H1 (cell line): ENCODE measurements at regions not wholly inside any gene's neighbourhood (a gene's known extent, or its start where the extent isn't known, plus 50 kb on each side); places are given as distances from the start of the nearest gene placed in this dataset.

ENCODE experiments used
- CTCF ChIA-PET: fragments of 300-600 bp; sonication (Branson Sonifier 250); formaldehyde crosslinking; loops from one replicate; lab custom pipeline; 2021; ENCODE audit not compliant: partially characterized antibody; lab: Charles Lee
- POLR2A ChIA-PET: fragments of 300-600 bp; sonication (Branson Sonifier 250); formaldehyde crosslinking; loops from one replicate; lab custom pipeline; 2021; ENCODE audit warnings: inconsistent platforms; ENCODE audit not compliant: partially characterized antibody; lab: Charles Lee
- DNase-seq, 2 experiments: peaks; one replicate each; pipeline versions ENCODE4 v3.0.0 to v3.0.0-alpha.2; 2010 to 2022; ENCODE audit warnings: low spot score in 2 of 2, low read depth in 1 of 2, mixed read lengths in 1 of 2
- FAIRE-seq: peaks from 2 replicates; lab custom pipeline; 2011; peaks lifted over from hg19 to GRCh38; lab: Jason Lieb, UNC
- H2AFZ ChIP-seq: 2 replicates; pipeline ENCODE4 v1.8.1; 2012; ENCODE audit warnings: low read length, inconsistent platforms
- H2AK5ac ChIP-seq: 2 replicates; pipeline ENCODE4 v1.6.1; 2013; ENCODE audit warnings: low read depth, low read length
- H2BK120ac ChIP-seq: replicated peaks from 2 replicates; pipeline ENCODE3; 2013; ENCODE audit warnings: low read depth, low read length, inconsistent platforms
- H2BK12ac ChIP-seq: 2 replicates; pipeline ENCODE4 v1.6.1; 2013; ENCODE audit warnings: low read depth, low read length
- H2BK15ac ChIP-seq: 2 replicates; pipeline ENCODE4 v1.6.1; 2013; ENCODE audit warnings: low read length
- H2BK20ac ChIP-seq: 2 replicates; pipeline ENCODE4 v1.6.1; 2013; ENCODE audit warnings: low read length
- H2BK5ac ChIP-seq: 2 replicates; pipeline ENCODE4 v1.6.1; 2013; ENCODE audit warnings: low read depth, low read length
- H3K14ac ChIP-seq: 2 replicates; pipeline ENCODE4 v1.6.1; 2013; ENCODE audit warnings: inconsistent platforms; ENCODE audit not compliant: insufficient read length
- H3K18ac ChIP-seq: 2 replicates; pipeline ENCODE4 v1.6.1; 2013; ENCODE audit warnings: low read length; ENCODE audit errors: extremely low read depth
- H3K23ac ChIP-seq: 2 replicates; pipeline ENCODE4 v1.6.1; 2013; ENCODE audit warnings: inconsistent platforms; ENCODE audit not compliant: insufficient read length
- H3K23me2 ChIP-seq: 2 replicates; pipeline ENCODE4 v1.6.1; 2013; ENCODE audit warnings: low read depth, low read length
- H3K27ac ChIP-seq: 2 replicates; pipeline ENCODE4 v1.6.1; 2011; ENCODE audit warnings: low read depth, low read length, inconsistent platforms
- H3K27me3 ChIP-seq, 4 experiments: replicated peaks in 1 of 4; 1 replicate in 1 of 4; 2 replicates in 3 of 4; pipeline versions ENCODE4 v1.6.1 to v1.8.1; 2011 to 2013; ENCODE audit warnings: low read length in 3 of 4, mild to moderate bottlenecking in 3 of 4, inconsistent platforms in 2 of 4, mixed read lengths in 2 of 4, moderate library complexity in 1 of 4; ENCODE audit not compliant: control insufficient read depth in 3 of 4, insufficient read depth in 3 of 4; ENCODE audit errors: extremely low read depth in 1 of 4
- H3K36me3 ChIP-seq, 4 experiments: 2 replicates each; pipeline versions ENCODE4 v1.6.1 to v1.8.1; 2011 to 2013; ENCODE audit warnings: mild to moderate bottlenecking in 4 of 4, low read length in 3 of 4, moderate library complexity in 2 of 4, control low read depth in 1 of 4, inconsistent platforms in 1 of 4; ENCODE audit not compliant: insufficient read depth in 4 of 4, control insufficient read depth in 2 of 4
- H3K4ac ChIP-seq: replicated peaks from 2 replicates; pipeline ENCODE3; 2013; ENCODE audit warnings: low read length, low read depth, mixed read lengths, inconsistent platforms; ENCODE audit not compliant: insufficient read length
- H3K4me1 ChIP-seq, 4 experiments: replicated peaks in 1 of 4; 1 replicate in 1 of 4; 2 replicates in 3 of 4; pipeline versions ENCODE4 v1.6.1 to v1.8.1; 2011 to 2013; ENCODE audit warnings: low read length in 3 of 4, inconsistent platforms in 2 of 4, mixed read lengths in 1 of 4; ENCODE audit not compliant: insufficient read depth in 4 of 4, control insufficient read depth in 3 of 4
- H3K4me2 ChIP-seq, 2 experiments: 2 replicates each; pipeline versions ENCODE4 v1.6.1 to v1.8.1; 2011 to 2013; ENCODE audit warnings: low read depth in 2 of 2, low read length in 2 of 2, control low read depth in 1 of 2, inconsistent platforms in 1 of 2, mild to moderate bottlenecking in 1 of 2; ENCODE audit not compliant: insufficient read depth in 1 of 2
- H3K4me3 ChIP-seq, 4 experiments: fragments of 200-600, 300-600 bp in 1 of 4; sonication (generic), shearing (Covaris generic), sonication (Bioruptor Twin) in 1 of 4; 2 replicates each; pipeline versions ENCODE4 v1.5.1 to v1.8.1; 2011 to 2016; ENCODE audit warnings: low read length in 4 of 4, low read depth in 3 of 4, control low read depth in 2 of 4, inconsistent platforms in 2 of 4, mild to moderate bottlenecking in 2 of 4, mixed read lengths in 1 of 4, moderate library complexity in 1 of 4; ENCODE audit not compliant: insufficient read depth in 2 of 4; ENCODE audit errors: extremely low read depth in 1 of 4
- H3K56ac ChIP-seq: replicated peaks from 2 replicates; pipeline ENCODE3; 2013; ENCODE audit warnings: low read depth, mild to moderate bottlenecking, mixed read lengths, low read length, inconsistent platforms; ENCODE audit not compliant: insufficient read length
- H3K79me1 ChIP-seq: 2 replicates; pipeline ENCODE4 v1.6.1; 2013; ENCODE audit warnings: low read depth, low read length, control low read depth
- H3K79me2 ChIP-seq, 2 experiments: 2 replicates each; pipeline versions ENCODE4 v1.6.1 to v1.8.1; 2012 to 2013; ENCODE audit warnings: low read length in 2 of 2, mild to moderate bottlenecking in 2 of 2, inconsistent platforms in 1 of 2; ENCODE audit not compliant: insufficient read depth in 2 of 2, control insufficient read depth in 1 of 2
- H3K9ac ChIP-seq, 4 experiments: replicated peaks in 1 of 4; 1 replicate in 1 of 4; 2 replicates in 3 of 4; pipeline versions ENCODE4 v1.6.1 to v1.8.1; 2011 to 2013; ENCODE audit warnings: low read depth in 3 of 4, low read length in 3 of 4, control low read depth in 2 of 4, mild to moderate bottlenecking in 2 of 4, moderate library complexity in 2 of 4, inconsistent platforms in 1 of 4; ENCODE audit errors: extremely low read depth in 1 of 4
- H3K9me3 ChIP-seq, 2 experiments: 2 replicates each; pipeline versions ENCODE4 v1.6.1 to v1.8.1; 2012 to 2013; ENCODE audit warnings: mild to moderate bottlenecking in 2 of 2, moderate library complexity in 2 of 2, control low read depth in 1 of 2, inconsistent platforms in 1 of 2, low read depth in 1 of 2, low read length in 1 of 2, mixed read lengths in 1 of 2; ENCODE audit not compliant: insufficient read depth in 2 of 2
- H4K20me1 ChIP-seq, 2 experiments: replicated peaks in 1 of 2; 2 replicates each; pipeline versions ENCODE3 to v1.8.1; 2011 to 2013; ENCODE audit warnings: inconsistent platforms in 2 of 2, low read length in 2 of 2, mild to moderate bottlenecking in 1 of 2; ENCODE audit not compliant: insufficient read depth in 2 of 2, control insufficient read depth in 1 of 2
- H4K5ac ChIP-seq: 2 replicates; pipeline ENCODE4 v1.6.1; 2013; ENCODE audit warnings: low read length, low read depth, mixed read lengths, inconsistent platforms; ENCODE audit not compliant: insufficient read length
- H4K8ac ChIP-seq: 2 replicates; pipeline ENCODE4 v1.8.0; 2013; ENCODE audit warnings: mild to moderate bottlenecking, moderate library complexity, low read length, inconsistent platforms; ENCODE audit not compliant: insufficient read depth; ENCODE audit errors: extremely low read depth
- H4K91ac ChIP-seq: replicated peaks from 2 replicates; pipeline ENCODE3; 2013; ENCODE audit warnings: low read length, mixed read lengths, inconsistent platforms; ENCODE audit not compliant: insufficient read length
- CHD2 ChIP-seq: IDR thresholded peaks from 2 replicates; pipeline ENCODE4 v1.6.1; 2012; ENCODE audit warnings: low read length, improper control_type of control experiment
- TCF12 ChIP-seq: IDR thresholded peaks from 2 replicates; pipeline ENCODE4 v1.6.1; 2011; ENCODE audit warnings: low read depth, mild to moderate bottlenecking, low read length
- WGBS, 2 experiments: shearing (Covaris generic) in 1 of 2; methylation state at CpG; one replicate each; pipeline versions ENCODE4 v1.1.6 to v1.1.7; 2013 to 2015; ENCODE audit warnings: low lambda C conversion rate in 2 of 2, mixed read lengths in 2 of 2, inconsistent platforms in 1 of 2, low coverage in 1 of 2, missing lambda C conversion rate in 1 of 2; ENCODE audit not compliant: insufficient replicate concordance in 2 of 2, insufficient coverage in 1 of 2, insufficient read length in 1 of 2; ENCODE audit errors: extremely low coverage in 1 of 2, missing lambda C conversion rate in 1 of 2; 5-methylcytosine and 5-hydroxymethylcytosine counted together

GRCh38 chr18:73843455-73843854 lies 304.2 kb downstream of the FBXO15 start:
- no peak overlapping the region for H3K56ac ChIP-seq
- ChIA-PET CTCF (interaction anchor here (0.6 to 2.5 kb wide), 20 partner anchors 9 to 1079 kb away, joined by 3 to 25 read pairs (median 4); no protein-coding TSS in a partner anchor), POLR2A (no interaction called here)
- H4K20me1 ChIP-seq: no peaks in the 10 kb centered on the region
- H3K23ac ChIP-seq: no peak overlapping the region
- H3K4me2 ChIP-seq: no peak overlapping the region
- no peak overlapping the region for H2BK15ac ChIP-seq
- no peaks in the 10 kb centered on the region for H3K9me3 ChIP-seq
- H3K27me3 ChIP-seq: no peaks in the 10 kb centered on the region
- no peak overlapping the region for H2BK120ac ChIP-seq
- H3K4ac ChIP-seq: no peak overlapping the region
- no peak overlapping the region for H3K9ac ChIP-seq
- H2AK5ac ChIP-seq: no peak overlapping the region
- H3K4me1 ChIP-seq: peaks cover 0 to 3% (median 1%) of the 10 kb centered on the region in 4 experiments; a peak in 1 of 7 replicates
- no peaks in the 10 kb centered on the region for H3K23me2 ChIP-seq
- FAIRE-seq (no peak), DNase-seq (no peak)
- no peak overlapping the region for H2BK5ac ChIP-seq
- no peak overlapping the region for H2AFZ ChIP-seq
- no peaks in the 10 kb centered on the region for H3K36me3 ChIP-seq
- no peak overlapping the region for H3K27ac ChIP-seq
- WGBS, 2 experiments: 83% methylated on average over 7 of the region's 7 CpGs; no CpG with 5 or more reads in 1 of the 2 experiments
- no peak overlapping the region for H4K5ac ChIP-seq
- H3K14ac ChIP-seq: no peak overlapping the region
- H3K79me2 ChIP-seq: no peaks in the 10 kb centered on the region
- H3K18ac ChIP-seq: no peak overlapping the region
- H2BK12ac ChIP-seq: no peak overlapping the region
- H2BK20ac ChIP-seq: no peak overlapping the region
- H3K79me1 ChIP-seq: no peaks in the 10 kb centered on the region
- no peak overlapping the region for H4K91ac ChIP-seq
- no peak for TF ChIP-seq TCF12
- no peak for TF ChIP-seq CHD2
- H3K4me3 ChIP-seq: no peak overlapping the region
- H4K8ac ChIP-seq: no peak overlapping the region
